ENCODE measurements at regions not wholly inside any gene's neighbourhood (a gene's known extent, or its start where the extent isn't known, plus 50 kb on each side); places are given as distances from the start of the nearest gene placed in this dataset.

DNA sequence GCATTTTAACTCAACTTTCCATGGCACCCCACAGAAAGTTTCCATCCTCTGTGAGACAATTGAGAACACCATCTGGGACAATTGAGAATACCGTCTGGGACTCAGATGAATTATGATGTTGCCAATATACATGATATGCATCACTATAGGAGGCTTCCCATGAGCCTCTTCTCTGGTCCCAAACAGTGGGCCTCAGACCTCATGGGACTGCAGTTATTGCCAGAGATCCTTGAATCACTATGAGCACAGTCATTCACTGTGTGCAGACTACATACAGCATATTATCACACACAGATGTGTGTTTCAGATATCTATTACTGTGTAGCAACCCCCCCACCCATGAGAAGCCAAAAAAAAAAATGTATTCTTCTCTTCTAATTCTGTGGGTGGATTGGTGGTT, 134.4 kb downstream of the GXYLT1 start:
- H3K36me3 ChIP-seq, result no peaks in the 10 kb centered on the region
- TF ChIP-seq, protein P1, sequence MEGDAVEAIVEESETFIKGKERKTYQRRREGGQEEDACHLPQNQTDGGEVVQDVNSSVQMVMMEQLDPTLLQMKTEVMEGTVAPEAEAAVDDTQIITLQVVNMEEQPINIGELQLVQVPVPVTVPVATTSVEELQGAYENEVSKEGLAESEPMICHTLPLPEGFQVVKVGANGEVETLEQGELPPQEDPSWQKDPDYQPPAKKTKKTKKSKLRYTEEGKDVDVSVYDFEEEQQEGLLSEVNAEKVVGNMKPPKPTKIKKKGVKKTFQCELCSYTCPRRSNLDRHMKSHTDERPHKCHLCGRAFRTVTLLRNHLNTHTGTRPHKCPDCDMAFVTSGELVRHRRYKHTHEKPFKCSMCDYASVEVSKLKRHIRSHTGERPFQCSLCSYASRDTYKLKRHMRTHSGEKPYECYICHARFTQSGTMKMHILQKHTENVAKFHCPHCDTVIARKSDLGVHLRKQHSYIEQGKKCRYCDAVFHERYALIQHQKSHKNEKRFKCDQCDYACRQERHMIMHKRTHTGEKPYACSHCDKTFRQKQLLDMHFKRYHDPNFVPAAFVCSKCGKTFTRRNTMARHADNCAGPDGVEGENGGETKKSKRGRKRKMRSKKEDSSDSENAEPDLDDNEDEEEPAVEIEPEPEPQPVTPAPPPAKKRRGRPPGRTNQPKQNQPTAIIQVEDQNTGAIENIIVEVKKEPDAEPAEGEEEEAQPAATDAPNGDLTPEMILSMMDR (IDR thresholded peaks at IDR 0.05), result no peak
- no peak overlapping the region for H3K9ac ChIP-seq (ENCODE audit: low read depth in 2 of 2, low read length in 2 of 2)
- H3K27me3 ChIP-seq, result no peaks in the 10 kb centered on the region
- intact Hi-C loops (cut with DNase I), result no loop called here
- no peaks in the 10 kb centered on the region for H3K4me1 ChIP-seq
- no peak for DNase-seq
- no peak overlapping the region for H3K4me3 ChIP-seq
- no peaks in the 10 kb centered on the region for H3K9me3 ChIP-seq
- H3K27ac ChIP-seq, result no peak overlapping the region

DNA sequence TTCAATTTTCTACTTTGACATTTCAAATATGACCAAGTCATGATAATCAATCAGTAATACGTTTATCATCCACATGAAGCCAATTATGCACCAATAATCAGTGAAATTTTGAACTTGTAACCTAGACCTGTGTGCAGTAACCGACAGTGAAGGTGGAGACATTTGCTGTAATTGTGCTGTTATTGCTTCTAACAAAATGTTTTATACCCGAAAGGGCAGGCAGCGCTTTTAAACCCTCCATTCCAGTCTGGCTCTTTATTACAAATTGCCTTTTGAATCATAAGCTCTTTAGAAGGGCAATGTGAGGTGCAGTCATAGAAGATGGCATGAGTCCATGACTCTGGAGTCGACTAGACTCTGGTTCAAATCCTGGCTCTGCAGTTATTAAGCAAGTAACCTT, 135.7 kb downstream of the GXYLT1 start:
- no peak overlapping the region for H3K4me3 ChIP-seq
- intact Hi-C loops (cut with DNase I), result no loop called here
- H3K4me1 ChIP-seq, result no peaks in the 10 kb centered on the region
- H3K36me3 ChIP-seq, result no peaks in the 10 kb centered on the region
- H3K27ac ChIP-seq, result no peak overlapping the region
- no peaks in the 10 kb centered on the region for H3K9me3 ChIP-seq
- TF ChIP-seq, protein P1 (IDR thresholded peaks at IDR 0.05), result no peak
- DNase-seq, result no peak
- H3K9ac ChIP-seq (ENCODE audit: low read depth in 2 of 2, low read length in 2 of 2), result no peak overlapping the region
- H3K27me3 ChIP-seq, result no peaks in the 10 kb centered on the region

DNA sequence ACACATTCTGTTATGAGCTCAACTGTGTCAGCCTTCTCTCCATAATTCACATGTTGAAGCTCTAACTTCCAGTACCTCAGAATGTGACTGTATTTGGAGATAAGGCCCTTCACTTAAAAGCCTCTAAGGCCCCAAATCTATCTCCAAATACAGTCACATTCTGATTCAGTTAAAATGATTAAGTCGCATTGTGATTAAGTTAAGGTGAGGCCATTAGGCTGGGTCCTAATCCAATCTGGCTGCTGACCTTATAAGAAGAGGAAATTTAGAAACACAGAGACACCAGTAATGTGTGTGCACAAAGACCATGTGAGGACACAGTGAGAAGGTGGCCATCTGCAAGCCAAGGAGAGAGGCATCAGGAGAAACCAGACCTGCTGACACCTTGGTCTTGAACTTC, 141.6 kb downstream of the GXYLT1 start:
- TF ChIP-seq, protein P1 (IDR thresholded peaks at IDR 0.05), result no peak
- H3K36me3 ChIP-seq, result no peaks in the 10 kb centered on the region
- H3K9me3 ChIP-seq, result no peaks in the 10 kb centered on the region
- no peak overlapping the region for H3K4me3 ChIP-seq
- intact Hi-C loops (cut with DNase I), result no loop called here
- no peaks in the 10 kb centered on the region for H3K4me1 ChIP-seq
- H3K27ac ChIP-seq, result no peak overlapping the region
- no peak for DNase-seq
- H3K27me3 ChIP-seq, result no peaks in the 10 kb centered on the region
- H3K9ac ChIP-seq (ENCODE audit: low read depth in 2 of 2, low read length in 2 of 2), result no peak overlapping the region

DNA sequence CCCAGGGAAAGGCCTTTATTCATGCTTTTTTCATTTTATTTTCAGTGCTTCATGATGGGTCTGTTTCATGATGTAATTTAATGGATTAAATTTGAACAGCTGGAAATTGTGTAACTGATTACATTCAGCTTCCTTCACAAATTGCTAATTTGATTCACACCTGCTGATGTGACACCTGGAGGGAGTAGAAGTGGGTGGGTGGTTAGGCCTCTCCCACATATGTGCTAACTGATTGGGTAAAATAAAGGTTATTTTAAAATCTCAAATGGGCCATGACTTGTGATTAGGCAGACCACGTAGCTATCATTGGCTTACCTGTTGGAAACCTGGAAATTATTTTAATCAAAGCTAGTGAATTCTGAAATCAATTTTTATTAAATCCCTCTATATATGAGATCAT, 142.1 kb downstream of the GXYLT1 start:
- no peaks in the 10 kb centered on the region for H3K27me3 ChIP-seq
- no peak overlapping the region for H3K4me3 ChIP-seq
- no peaks in the 10 kb centered on the region for H3K36me3 ChIP-seq
- DNase-seq, result no peak
- TF ChIP-seq, protein P1 (IDR thresholded peaks at IDR 0.05), result no peak
- H3K4me1 ChIP-seq, result no peaks in the 10 kb centered on the region
- intact Hi-C loops (cut with DNase I), result no loop called here
- H3K9me3 ChIP-seq, result no peaks in the 10 kb centered on the region
- H3K27ac ChIP-seq, result no peak overlapping the region
- no peak overlapping the region for H3K9ac ChIP-seq (ENCODE audit: low read depth in 2 of 2, low read length in 2 of 2)

DNA sequence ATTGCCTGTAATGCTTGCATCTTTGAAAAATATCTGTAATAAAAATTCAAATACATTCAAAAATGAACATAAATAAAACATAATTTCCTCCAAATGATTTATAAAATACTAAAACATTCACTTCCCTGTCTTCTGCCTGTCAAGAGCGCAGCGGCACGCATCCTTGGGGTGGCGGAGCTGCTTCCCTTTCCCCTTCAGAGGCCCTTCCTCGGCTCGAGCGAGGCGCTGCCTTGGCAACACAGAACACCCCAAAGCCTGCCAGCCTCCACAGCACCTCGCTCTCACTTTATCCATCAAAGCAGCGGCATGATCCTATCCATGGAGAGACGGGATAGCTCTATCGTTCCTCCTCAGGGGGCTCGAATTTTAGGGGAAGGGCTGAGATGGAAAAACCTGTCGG, 146.2 kb downstream of the GXYLT1 start:
- Histone ChIP-seq H3K4me1 (no peaks in the 10 kb centered on the region), H3K27me3 (no peaks in the 10 kb centered on the region), H3K4me3 (no peak overlapping the region), H3K27ac (no peak overlapping the region), H3K9me3 (no peaks in the 10 kb centered on the region), H3K36me3 (no peaks in the 10 kb centered on the region), H3K9ac (ENCODE audit: low read depth in 2 of 2, low read length in 2 of 2) (no peak overlapping the region)
- intact Hi-C loops (cut with DNase I), result no loop called here
- TF ChIP-seq, protein P1 (IDR thresholded peaks at IDR 0.05), result no peak
- DNase-seq, result no peak

DNA sequence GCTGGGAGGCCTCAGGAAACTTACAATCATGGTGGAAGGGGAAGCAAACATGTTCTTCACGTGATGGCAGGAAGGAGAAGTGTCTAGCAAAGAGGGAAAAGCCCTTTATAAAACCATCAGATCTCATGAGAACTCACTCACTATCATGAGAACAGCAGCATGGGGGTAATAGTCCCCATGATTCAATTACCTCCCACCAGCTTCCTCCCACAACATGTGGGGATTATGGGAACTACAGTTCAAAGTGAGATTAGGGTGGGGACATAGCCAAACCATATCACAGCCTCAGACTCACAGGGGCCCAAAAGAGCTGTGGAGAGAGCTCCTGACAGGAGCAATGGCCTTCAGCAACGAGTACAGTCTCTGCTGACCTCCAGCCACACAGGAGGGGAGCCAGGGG, 151.4 kb downstream of the GXYLT1 start:
- TF ChIP-seq, protein P1 (IDR thresholded peaks at IDR 0.05), result no peak
- Histone ChIP-seq H3K27ac (no peak overlapping the region), H3K9me3 (no peaks in the 10 kb centered on the region), H3K4me3 (no peak overlapping the region), H3K9ac (ENCODE audit: low read depth in 2 of 2, low read length in 2 of 2) (no peak overlapping the region), H3K27me3 (no peaks in the 10 kb centered on the region), H3K36me3 (no peaks in the 10 kb centered on the region), H3K4me1 (no peaks in the 10 kb centered on the region)
- intact Hi-C loops (cut with DNase I), result no loop called here
- DNase-seq, result no peak

Data from colonic mucosa (tissue), 4 donors.